Tibial nerve (tissue), 4 donors: ENCODE measurements at regions not wholly inside any gene's neighbourhood (a gene's known extent, or its start where the extent isn't known, plus 50 kb on each side); places are given as distances from the start of the nearest gene placed in this dataset.

Source experiments
- CTCF ChIP-seq, 5 experiments: fragments of 200-600 bp in 3 of 5; fragments of 450-650 bp in 2 of 5; sonication (generic) in 3 of 5; IDR thresholded peaks; one replicate each; pipeline ENCODE4 v1.5.1; 2016 to 2019; ENCODE audit warnings: antibody characterized with exemption in 5 of 5, mild to moderate bottlenecking in 3 of 5, moderate library complexity in 2 of 5
- EP300 ChIP-seq, 2 donors: sonication (generic); formaldehyde crosslinking; IDR thresholded peaks; one replicate each; pipeline ENCODE4 v1.6.1; 2017; ENCODE audit warnings: antibody characterized with exemption in 2 of 2, mild to moderate bottlenecking in 1 of 2
- POLR2A ChIP-seq, 2 donors: fragments of 450-650 bp; IDR thresholded peaks; one replicate each; pipeline ENCODE4 v1.6.1; 2017; ENCODE audit warnings: antibody characterized with exemption in 2 of 2, mild to moderate bottlenecking in 2 of 2, moderate library complexity in 2 of 2

GRCh38 chr20:48211238-48211637 is 426.0 kb upstream of the SULF2 start:
- TF ChIP-seq CTCF (IDR thresholded peaks at IDR 0.05) (no peak), POLR2A (IDR thresholded peaks at IDR 0.05) (no peak), EP300 (IDR thresholded peaks at IDR 0.05) (no peak)
